ENCODE measurements at regions not wholly inside any gene's neighbourhood (a gene's known extent, or its start where the extent isn't known, plus 50 kb on each side); places are given as distances from the start of the nearest gene placed in this dataset.

GRCh38 chr22:27494785-27495184 lies 306.8 kb downstream of the MN1 start:
- DNase-seq: no peak

- no peak for DNase-seq
Measured at GRCh38 chr22:27495325-27495724, 306.2 kb downstream of the MN1 start.

- DNase-seq: no peak
Measured at GRCh38 chr22:27499121-27499520, 302.4 kb downstream of the MN1 start.

- no peak for DNase-seq
Measured at GRCh38 chr22:27501191-27501936, 300.2 kb downstream of the MN1 start.

GRCh38 chr22:27502327-27502726 lies 299.2 kb downstream of the MN1 start:
- DNase-seq: no peak

GRCh38 chr22:27504360-27505253 lies 296.9 kb downstream of the MN1 start:
- DNase-seq: no peak

- DNase-seq: no peak
Measured at GRCh38 chr22:27507111-27507611, 294.4 kb downstream of the MN1 start.

- DNase-seq: no peak
Measured at GRCh38 chr22:27507935-27508526, 293.5 kb downstream of the MN1 start.

- DNase-seq: no peak
Measured at GRCh38 chr22:27509132-27509920, 292.2 kb downstream of the MN1 start.

GRCh38 chr22:27510024-27510423 lies 291.5 kb downstream of the MN1 start:
- DNase-seq: no peak

- DNase-seq: no peak
Measured at GRCh38 chr22:27512283-27512761, 289.2 kb downstream of the MN1 start.

- no peak for DNase-seq
Measured at GRCh38 chr22:27513021-27513420, 288.5 kb downstream of the MN1 start.

GRCh38 chr22:27514601-27515523 lies 286.7 kb downstream of the MN1 start:
- DNase-seq: no peak

- DNase-seq: no peak
Measured at GRCh38 chr22:27517361-27518155, 284.0 kb downstream of the MN1 start.

GRCh38 chr22:27518531-27519340 lies 282.8 kb downstream of the MN1 start:
- no peak for DNase-seq

- DNase-seq: no peak
Measured at GRCh38 chr22:27523711-27524110, 277.8 kb downstream of the MN1 start.

- DNase-seq: no peak
Measured at GRCh38 chr22:27525711-27526110, 275.8 kb downstream of the MN1 start.

- no peak for DNase-seq
Measured at GRCh38 chr22:27526901-27527300, 274.7 kb downstream of the MN1 start.

GRCh38 chr22:27531782-27532530 lies 269.6 kb downstream of the MN1 start:
- DNase-seq: no peak
